UCSD-AML1 (cell line): ENCODE measurements at regions not wholly inside any gene's neighbourhood (a gene's known extent, or its start where the extent isn't known, plus 50 kb on each side); places are given as distances from the start of the nearest gene placed in this dataset.

Experiments used
- DNase-seq: peaks from one replicate; lab custom pipeline; 2025; ENCODE audit not compliant: unreplicated experiment; lab: John Stamatoyannopoulos, UW

GRCh38 chr1:198903203-198903602 lies 264.4 kb downstream of the PTPRC start:
- peak; percentile 3 for DNase-seq

- DNase-seq: no peak
Observed at GRCh38 chr1:198903621-198904020, 264.8 kb downstream of the PTPRC start.

DNA sequence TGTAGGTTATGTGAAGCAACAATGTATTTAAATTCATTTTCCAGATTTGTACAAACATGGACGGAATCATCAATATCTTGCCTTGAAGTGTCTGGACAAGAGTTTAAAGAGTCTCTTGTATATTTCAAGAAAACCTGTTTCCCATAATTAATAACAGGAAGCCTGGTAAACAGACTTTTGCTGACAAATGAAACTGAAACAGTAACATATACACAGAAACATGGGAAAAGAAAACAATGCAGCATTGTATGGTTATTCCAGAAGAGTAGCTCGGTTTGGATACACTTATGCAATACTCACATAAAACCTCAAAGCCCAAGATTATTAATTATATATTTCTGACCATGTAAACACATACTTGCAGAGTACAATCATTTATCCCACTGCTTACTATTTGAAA lies 265.5 kb downstream of the PTPRC start:
- DNase-seq: no peak

DNA sequence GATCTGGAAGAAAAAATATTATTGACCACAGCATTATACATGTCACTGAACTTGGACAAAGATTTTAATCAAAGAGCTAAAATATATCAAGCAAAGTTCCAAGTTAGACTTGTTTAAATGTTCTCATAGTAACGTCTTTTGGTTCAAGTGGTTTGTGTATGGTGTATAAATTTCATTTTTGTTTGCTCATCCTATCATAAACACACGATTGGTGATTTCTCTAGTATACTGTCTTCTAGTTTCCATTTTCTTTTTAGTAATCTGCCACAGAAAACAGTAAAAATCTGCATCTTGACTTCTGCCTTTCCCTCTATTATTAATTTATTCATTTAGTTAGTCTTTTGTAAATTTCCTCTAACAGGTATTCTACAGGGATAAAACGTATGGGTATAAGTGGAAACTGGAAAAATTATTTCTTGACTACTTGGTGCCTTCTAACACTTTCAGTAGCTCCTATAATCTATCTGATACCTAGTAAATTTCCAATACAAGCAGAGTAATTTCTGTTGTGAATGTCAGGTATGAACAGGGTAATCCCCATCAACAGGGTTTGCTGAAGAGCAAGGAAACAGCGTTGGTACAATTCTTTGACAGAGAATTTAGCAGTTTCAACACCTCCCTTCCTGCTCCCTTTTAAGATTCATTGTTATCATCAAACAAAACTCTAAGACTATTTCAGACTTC lies 268.0 kb downstream of the PTPRC start:
- no peak for DNase-seq

GRCh38 chr1:198907423-198907746 lies 268.5 kb downstream of the PTPRC start:
- no peak for DNase-seq

DNA sequence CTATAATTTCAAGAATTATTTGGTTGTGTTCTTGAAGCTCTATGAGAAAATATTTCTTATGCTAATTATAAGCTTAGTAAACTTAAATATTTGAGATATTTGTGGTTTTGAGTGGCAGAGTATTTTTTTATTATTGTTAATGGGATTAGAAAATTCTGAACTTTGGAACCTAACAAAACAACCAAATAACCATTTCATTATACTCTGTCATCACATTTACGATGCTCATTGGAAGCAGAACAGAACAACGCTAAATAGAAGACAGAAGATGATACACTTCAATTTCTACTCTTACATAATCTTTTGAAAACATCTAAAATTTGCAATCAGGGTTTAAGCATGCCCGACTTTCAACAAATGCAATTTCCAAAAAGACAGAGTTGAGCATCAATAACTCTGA lies 270.2 kb downstream of the PTPRC start:
- DNase-seq: no peak

- DNase-seq: no peak
Observed at GRCh38 chr1:198909973-198910372, 271.1 kb downstream of the PTPRC start.

GRCh38 chr1:198910816-198911215 lies 272.0 kb downstream of the PTPRC start:
- DNase-seq: no peak

DNA sequence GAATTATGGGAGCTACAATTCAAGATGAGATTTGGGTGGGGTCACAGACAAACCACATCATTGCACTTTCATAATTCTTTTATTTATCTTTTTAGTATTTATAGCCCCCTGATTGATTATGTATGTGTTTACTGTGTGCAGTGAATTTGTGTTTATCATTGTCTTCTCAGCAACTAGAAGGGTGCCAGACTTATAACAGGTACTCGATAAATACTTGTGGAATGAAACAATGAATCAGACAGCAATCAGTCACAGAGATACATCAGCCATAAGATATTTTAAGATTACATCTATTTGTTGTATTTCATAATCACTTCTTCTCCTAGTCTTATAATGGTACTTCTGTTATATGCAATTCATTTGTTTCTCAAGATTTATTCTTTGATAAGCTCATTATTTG lies 273.2 kb downstream of the PTPRC start:
- DNase-seq: no peak

DNA sequence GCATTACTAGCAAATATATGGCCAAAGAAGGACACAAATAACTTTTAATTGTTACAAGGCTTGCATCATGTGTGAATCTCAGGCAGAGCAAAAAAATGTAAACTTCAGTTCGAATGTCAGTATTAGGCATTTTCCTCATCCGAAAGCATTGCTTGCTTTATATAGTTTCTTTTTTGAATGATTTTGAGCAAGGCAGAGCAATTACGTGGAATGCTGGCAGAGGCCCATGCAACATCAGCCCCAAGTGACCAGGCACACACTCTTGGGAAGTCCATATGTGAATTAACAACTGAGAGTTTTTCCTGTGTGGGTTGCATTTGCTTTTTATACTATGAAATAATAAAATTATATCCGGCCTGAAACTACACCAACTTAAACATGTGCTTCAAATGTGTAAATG lies 274.8 kb downstream of the PTPRC start:
- DNase-seq: no peak

- no peak for DNase-seq
Observed at GRCh38 chr1:198915327-198916231, 276.7 kb downstream of the PTPRC start.

- DNase-seq: no peak
Observed at GRCh38 chr1:198917226-198917625, 278.4 kb downstream of the PTPRC start.

- no peak for DNase-seq
Observed at GRCh38 chr1:198918920-198919319, 280.1 kb downstream of the PTPRC start.

- DNase-seq: no peak
Observed at GRCh38 chr1:198919667-198920398, 281.0 kb downstream of the PTPRC start.

DNA sequence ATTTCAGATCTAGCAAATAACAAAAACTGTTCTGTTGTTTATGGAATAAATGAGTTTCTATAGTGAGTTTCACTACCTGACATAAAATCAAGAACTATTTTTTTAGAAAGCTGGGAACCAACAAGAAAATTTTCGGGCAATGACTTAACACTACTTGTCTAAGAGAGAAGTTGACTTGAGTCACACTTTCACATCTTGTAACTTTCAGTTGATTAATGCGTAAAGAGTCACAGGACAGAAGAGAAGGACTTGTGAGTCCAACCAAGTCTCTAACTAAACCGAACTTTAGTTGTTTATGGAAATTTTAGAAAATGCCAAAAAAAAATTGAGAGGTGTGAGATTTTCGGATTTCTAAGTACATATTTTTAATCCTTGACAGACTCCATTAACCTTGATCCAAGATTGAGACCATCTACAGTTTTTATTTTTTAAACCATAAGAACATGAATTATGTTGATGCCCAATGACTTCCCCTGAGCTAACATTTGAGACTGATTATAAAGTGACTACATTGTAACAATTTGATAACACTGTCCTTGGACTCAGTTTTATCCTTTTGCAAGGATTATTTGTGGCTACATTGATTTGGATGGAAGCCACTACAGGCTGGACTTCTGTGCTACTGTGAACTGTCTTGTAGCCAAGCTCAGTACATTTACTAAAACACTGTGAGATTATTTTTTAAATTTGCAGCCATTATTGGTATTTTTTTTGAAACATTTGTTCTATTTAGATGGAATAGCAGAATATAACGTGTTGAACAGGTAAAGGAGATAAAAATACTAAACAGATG lies 284.0 kb downstream of the PTPRC start:
- DNase-seq: no peak

DNA sequence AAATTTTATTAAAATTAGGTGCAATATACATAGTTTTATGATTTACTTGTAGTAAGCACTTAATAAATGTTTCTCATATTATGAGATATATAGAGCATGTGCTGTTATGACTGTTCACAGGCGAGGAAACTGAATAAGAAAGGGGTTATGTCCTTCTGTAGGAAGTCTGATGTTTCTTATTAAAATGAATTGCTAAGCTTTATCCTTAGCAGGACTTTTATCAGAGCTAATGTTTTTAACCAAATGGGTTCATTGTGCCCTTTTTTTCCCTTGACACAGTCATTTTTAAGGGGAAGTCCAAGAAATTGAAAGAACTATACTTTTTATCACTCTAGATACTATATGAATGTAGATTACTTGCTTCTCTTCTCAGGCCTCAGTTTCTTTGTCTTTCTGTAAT lies 285.2 kb downstream of the PTPRC start:
- DNase-seq: no peak

DNA sequence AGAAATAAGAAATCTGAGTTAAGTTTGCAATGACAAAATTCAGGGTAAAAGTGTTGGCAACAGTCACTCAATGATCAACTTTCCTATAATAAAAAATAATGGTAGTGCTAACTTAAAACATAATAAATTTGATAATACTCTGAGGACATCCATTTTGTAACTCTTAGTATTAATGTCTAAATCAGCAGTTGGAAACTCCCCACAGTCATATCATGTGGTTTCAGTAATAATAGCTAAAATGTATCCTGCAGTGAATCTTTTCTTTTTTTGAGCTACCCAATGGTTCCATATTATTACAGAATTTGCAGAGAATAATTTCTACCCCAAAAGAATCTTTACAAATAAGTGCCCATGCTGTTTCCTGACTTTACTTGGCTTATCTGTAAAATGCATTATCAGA lies 286.7 kb downstream of the PTPRC start:
- no peak for DNase-seq

DNA sequence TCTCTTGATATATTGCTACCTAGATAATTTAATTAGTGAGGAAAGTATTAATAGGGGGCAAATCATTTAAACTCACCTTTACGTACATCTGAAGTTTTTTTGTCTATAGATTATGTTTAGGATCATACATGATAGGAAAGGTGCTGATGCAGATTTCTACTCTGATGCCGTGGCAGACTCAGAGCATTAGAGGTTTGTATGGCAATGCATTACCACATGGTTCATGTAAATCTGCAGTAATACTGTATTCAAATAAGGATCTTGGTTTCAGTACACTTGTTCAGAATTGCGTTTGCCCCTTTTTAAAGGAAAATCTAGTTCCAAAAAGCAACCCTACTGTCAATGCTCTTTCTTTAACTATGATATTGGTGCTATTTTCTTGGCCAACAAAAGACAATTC lies 288.3 kb downstream of the PTPRC start:
- DNase-seq: no peak

- DNase-seq: no peak
Observed at GRCh38 chr1:198929111-198929604, 290.3 kb downstream of the PTPRC start.

DNA sequence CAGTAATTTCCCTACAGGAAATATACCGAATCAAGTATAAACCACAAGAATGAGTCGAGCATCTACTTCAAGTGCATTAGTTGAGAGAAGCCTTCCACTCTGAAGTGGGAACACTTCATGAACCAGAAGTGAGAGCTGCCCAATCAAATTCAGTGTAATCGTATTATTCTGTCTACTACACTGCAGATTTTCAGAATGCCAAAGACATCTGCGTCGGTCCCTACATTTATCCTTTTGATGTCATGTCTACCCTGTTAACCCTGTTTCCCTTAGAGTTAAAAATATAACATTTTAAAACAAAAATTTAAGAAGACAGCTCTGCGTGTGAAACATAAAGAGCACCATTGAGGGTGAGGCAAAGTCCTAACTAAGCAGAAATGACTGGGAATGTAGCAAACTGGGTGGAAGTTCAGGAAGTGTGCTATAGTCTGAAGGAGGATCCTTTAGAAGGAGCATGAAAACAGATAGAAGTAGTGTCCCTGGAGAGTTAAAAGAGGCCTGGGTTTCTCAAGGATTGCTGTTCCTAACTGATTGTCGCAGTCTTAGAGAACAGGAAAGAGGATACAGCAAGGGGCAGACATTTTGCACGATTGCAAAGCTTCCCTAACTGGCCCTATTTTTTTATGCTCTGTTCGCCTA lies 291.2 kb downstream of the PTPRC start:
- DNase-seq: peak; percentile 5
